ENCODE measurements at regions not wholly inside any gene's neighbourhood (a gene's known extent, or its start where the extent isn't known, plus 50 kb on each side); places are given as distances from the start of the nearest gene placed in this dataset.

DNA sequence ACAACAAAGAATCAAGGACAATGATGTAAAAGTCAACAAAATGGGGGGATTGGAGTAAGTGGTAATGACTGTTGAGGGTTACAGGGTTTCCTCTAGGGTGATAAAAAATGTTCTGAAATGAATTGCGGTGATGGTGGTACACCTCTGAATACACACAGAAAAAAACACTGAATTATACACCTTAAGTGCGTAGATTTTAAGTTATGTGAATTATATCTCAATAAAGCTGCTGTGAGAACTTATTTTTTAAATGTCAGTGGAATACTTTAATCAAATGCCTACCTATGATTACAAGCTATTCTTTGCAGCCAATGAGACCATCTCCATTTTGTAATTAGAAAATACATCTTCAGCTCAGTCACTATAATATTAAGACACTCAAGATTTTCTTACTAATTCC lies 53.5 kb downstream of the ZNF608 start:
- Histone ChIP-seq H3K4me3 (ENCODE audit: low read length) (no peak overlapping the region), H3K27ac (ENCODE audit: low read length) (no peak overlapping the region), H3K9me3 (ENCODE audit: control insufficient read depth, insufficient read depth, low read length) (no peaks in the 10 kb centered on the region), H3K27me3 (ENCODE audit: control insufficient read depth, insufficient read depth, low read length) (no peaks in the 10 kb centered on the region), H3K36me3 (ENCODE audit: control insufficient read depth, insufficient read depth, low read length) (no peaks in the 10 kb centered on the region; the same call in 1 of the 2 replicates), H3K4me1 (ENCODE audit: control insufficient read depth, insufficient read depth, low read length) (no peaks in the 10 kb centered on the region)
- WGBS (ENCODE audit: insufficient coverage, insufficient read length) = no CpG with 5 or more reads among the region's 2 CpGs
- no peak for DNase-seq (ENCODE audit: low read depth, low spot score)

DNA sequence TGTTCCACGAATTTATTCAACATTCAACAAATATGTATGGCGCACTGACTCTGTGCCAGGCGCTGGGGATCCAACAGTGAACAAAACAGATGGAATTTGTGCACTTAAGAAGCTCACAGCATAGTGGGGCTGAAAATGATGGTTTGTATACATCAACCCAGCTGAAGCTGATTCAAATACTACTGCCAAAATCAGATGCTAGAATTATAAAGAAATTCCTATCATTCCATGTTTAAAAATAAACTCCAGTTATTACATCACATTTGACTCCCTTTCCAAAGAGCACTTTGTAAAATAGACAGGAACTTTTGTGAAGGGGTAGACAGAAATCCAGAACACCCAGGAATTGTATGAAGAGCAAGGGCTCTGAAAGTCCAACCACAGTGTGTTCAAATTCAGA lies 54.1 kb downstream of the ZNF608 start:
- DNase-seq (ENCODE audit: low read depth, low spot score) = no peak
- Histone ChIP-seq H3K27ac (ENCODE audit: low read length) (no peak overlapping the region), H3K9me3 (ENCODE audit: control insufficient read depth, insufficient read depth, low read length) (no peaks in the 10 kb centered on the region), H3K27me3 (ENCODE audit: control insufficient read depth, insufficient read depth, low read length) (no peaks in the 10 kb centered on the region), H3K4me1 (ENCODE audit: control insufficient read depth, insufficient read depth, low read length) (no peaks in the 10 kb centered on the region), H3K4me3 (ENCODE audit: low read length) (no peak overlapping the region), H3K36me3 (ENCODE audit: control insufficient read depth, insufficient read depth, low read length) (no peaks in the 10 kb centered on the region; the same call in 1 of the 2 replicates)
- WGBS (ENCODE audit: insufficient coverage, insufficient read length) = no CpG with 5 or more reads among the region's 3 CpGs

DNA sequence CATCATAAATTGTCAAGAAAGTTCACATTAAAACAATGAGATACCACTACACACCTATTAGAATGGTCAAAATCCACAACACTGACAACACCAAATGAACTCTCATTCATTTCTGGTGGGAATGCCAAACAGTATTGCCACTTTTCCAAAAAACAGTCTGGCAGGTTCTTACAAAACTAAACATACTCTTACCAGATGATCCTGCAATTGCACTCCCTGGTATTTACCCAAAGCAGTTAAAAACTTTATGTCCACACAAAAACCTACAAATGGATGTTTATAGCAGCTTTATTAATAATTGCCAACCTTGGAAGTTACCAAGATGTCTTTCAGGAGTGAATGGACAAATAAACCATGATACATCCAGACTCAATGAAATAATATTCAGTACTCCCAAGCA lies 56.8 kb downstream of the ZNF608 start:
- no peaks in the 10 kb centered on the region for H3K27me3 ChIP-seq (ENCODE audit: control insufficient read depth, insufficient read depth, low read length)
- H3K27ac ChIP-seq (ENCODE audit: low read length) = no peak overlapping the region
- H3K4me1 ChIP-seq (ENCODE audit: control insufficient read depth, insufficient read depth, low read length) = no peaks in the 10 kb centered on the region
- no peaks in the 10 kb centered on the region for H3K9me3 ChIP-seq (ENCODE audit: control insufficient read depth, insufficient read depth, low read length)
- no peak for DNase-seq (ENCODE audit: low read depth, low spot score)
- no peak overlapping the region for H3K4me3 ChIP-seq (ENCODE audit: low read length)
- H3K36me3 ChIP-seq (ENCODE audit: control insufficient read depth, insufficient read depth, low read length) = no peaks in the 10 kb centered on the region; the same call in 1 of the 2 replicates

DNA sequence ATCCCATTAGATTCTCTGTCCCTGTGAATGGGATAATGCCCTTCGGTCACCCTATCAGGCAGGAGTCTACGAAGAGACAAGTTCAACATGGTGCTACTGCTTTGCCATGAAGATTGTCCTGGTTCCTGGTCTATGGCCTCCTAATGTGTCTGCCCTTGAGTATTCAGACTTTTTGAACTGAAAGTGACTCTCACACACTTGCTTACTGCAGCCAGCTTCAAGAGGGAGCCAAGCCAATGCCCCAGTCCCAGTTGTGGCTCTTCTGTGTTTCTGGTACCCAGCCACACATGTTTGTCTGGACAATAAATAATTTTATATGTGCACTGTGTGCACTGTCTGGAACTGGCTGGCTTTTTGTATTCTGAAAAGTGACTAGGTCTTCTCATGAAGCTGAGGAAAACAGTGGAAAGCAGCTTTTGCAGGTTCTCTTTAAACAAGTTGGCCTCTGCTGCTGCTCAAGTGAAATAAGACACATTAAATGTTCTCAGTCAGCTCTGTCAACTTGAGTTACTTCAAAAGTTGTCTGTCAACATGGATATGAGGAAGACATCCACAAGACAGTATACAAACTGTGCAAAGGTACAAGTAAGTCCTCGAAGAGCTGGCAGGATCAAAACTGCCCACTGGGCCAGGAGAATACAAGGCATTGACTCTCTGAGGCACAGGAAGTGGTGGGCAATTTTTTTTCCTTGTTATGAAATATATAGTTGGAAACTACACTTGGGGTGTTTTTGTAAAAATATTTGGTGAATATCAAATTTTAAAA lies 60.0 kb downstream of the ZNF608 start:
- DNase-seq (ENCODE audit: low read depth, low spot score) = no peak
- no peak overlapping the region for H3K27ac ChIP-seq (ENCODE audit: low read length)
- no peak overlapping the region for H3K4me3 ChIP-seq (ENCODE audit: low read length)
- no CpG with 5 or more reads among the region's 3 CpGs for WGBS (ENCODE audit: insufficient coverage, insufficient read length)
- no peaks in the 10 kb centered on the region for H3K9me3 ChIP-seq (ENCODE audit: control insufficient read depth, insufficient read depth, low read length)
- no peaks in the 10 kb centered on the region; the same call in 1 of the 2 replicates for H3K36me3 ChIP-seq (ENCODE audit: control insufficient read depth, insufficient read depth, low read length)
- H3K27me3 ChIP-seq (ENCODE audit: control insufficient read depth, insufficient read depth, low read length) = no peaks in the 10 kb centered on the region
- no peaks in the 10 kb centered on the region for H3K4me1 ChIP-seq (ENCODE audit: control insufficient read depth, insufficient read depth, low read length)

DNA sequence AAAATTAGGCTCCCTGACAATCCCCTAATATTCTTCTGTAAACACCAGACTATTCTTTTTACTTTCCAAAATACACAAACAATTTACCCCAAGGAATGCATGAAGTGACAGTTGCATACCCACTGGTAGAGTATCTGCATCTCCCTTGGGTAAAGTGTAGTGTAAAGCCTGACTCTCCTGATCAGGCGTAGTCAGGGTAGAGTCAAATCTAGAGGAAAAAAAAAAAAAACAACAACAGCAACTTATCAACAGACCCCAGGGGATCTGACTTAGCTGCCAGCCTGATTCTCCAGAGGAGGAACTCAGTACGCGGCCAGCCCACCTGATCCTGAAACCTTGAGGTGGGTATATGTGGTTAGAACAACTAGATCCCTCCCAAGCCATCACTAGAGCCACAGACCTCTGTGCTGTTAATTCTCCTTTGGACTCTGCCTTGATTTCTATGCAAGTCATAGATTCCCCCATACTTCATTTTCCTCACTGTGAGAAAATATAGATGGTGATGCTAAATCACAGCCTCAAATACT lies 61.0 kb downstream of the ZNF608 start:
- H3K9me3 ChIP-seq (ENCODE audit: control insufficient read depth, insufficient read depth, low read length) = no peaks in the 10 kb centered on the region
- H3K4me1 ChIP-seq (ENCODE audit: control insufficient read depth, insufficient read depth, low read length) = no peaks in the 10 kb centered on the region
- no peaks in the 10 kb centered on the region for H3K27me3 ChIP-seq (ENCODE audit: control insufficient read depth, insufficient read depth, low read length)
- no peaks in the 10 kb centered on the region; the same call in 1 of the 2 replicates for H3K36me3 ChIP-seq (ENCODE audit: control insufficient read depth, insufficient read depth, low read length)
- no peak for DNase-seq (ENCODE audit: low read depth, low spot score)
- no peak overlapping the region for H3K4me3 ChIP-seq (ENCODE audit: low read length)
- no peak overlapping the region for H3K27ac ChIP-seq (ENCODE audit: low read length)
- no CpG with 5 or more reads among the region's 3 CpGs for WGBS (ENCODE audit: insufficient coverage, insufficient read length)

DNA sequence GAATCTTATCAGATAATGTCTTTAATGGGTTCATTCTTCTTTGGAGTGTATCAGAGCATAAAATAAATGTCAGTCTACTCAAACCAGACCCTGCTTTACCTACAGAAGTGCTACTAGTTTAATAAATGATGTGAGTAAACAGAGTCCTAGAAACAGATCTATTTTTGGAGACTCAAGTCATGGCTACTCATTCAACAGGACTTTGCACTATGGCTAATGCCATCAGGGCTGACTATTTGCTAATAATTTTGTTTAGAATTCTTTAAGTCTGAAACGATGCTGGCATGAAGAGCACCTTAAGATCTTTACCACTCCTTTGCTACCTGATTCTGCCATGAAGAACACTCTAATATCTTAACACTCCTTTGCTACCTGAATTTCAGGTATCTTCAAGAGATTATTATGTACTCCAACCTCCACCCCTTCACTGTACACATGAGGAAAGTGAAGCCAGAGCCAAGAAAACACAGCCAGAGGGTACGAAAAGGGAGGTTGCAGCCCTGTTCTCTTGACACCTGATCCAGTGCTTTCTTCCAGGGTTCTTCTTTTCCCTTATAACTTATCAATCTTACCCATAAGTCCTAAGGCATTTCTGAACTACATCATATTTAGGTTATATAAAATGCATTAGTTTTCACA lies 62.4 kb downstream of the ZNF608 start:
- H3K4me3 ChIP-seq (ENCODE audit: low read length) = no peak overlapping the region
- H3K9me3 ChIP-seq (ENCODE audit: control insufficient read depth, insufficient read depth, low read length) = no peaks in the 10 kb centered on the region
- H3K4me1 ChIP-seq (ENCODE audit: control insufficient read depth, insufficient read depth, low read length) = 0 out of 2 replicates have a peak, but pooled peaks cover 2% of the 10 kb centered on the region
- no CpG with 5 or more reads among the region's 2 CpGs for WGBS (ENCODE audit: insufficient coverage, insufficient read length)
- H3K36me3 ChIP-seq (ENCODE audit: control insufficient read depth, insufficient read depth, low read length) = no peaks in the 10 kb centered on the region
- DNase-seq (ENCODE audit: low read depth, low spot score) = no peak
- no peaks in the 10 kb centered on the region for H3K27me3 ChIP-seq (ENCODE audit: control insufficient read depth, insufficient read depth, low read length)
- H3K27ac ChIP-seq (ENCODE audit: low read length) = no peak overlapping the region

DNA sequence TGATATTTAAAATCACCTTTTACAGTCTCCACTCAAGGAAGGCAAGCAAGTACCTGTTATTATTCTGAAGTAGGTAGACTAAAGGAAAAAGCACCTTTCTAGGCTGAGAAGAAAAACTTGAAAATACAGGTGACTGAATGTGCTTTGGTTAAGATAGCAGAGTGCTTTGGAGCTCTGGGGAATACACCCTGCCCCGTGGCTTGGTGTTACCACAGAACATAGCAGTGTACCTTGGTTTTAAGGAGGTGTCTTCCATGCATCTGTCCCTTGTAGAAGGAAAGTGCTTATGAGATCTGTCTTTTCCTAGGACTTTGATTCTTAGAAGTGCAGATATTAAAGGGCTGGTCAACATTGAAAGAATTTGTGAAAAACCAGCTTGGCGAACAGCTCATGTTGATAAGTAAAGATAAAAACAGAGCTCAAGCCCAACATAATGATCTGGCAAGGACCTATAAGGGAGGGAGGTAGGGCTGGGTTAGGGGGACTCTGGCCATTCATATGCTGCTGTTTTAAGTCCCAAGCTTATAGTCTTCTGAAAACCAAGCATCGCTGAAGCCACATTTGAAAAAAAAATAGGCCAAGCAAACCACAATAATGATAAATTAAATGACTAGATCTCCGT lies 66.8 kb downstream of the ZNF608 start:
- DNase-seq (ENCODE audit: low read depth, low spot score) = no peak
- no peaks in the 10 kb centered on the region for H3K9me3 ChIP-seq (ENCODE audit: control insufficient read depth, insufficient read depth, low read length)
- H3K27me3 ChIP-seq (ENCODE audit: control insufficient read depth, insufficient read depth, low read length) = no peaks in the 10 kb centered on the region
- H3K36me3 ChIP-seq (ENCODE audit: control insufficient read depth, insufficient read depth, low read length) = no peaks in the 10 kb centered on the region
- no peak overlapping the region for H3K4me3 ChIP-seq (ENCODE audit: low read length)
- WGBS (ENCODE audit: insufficient coverage, insufficient read length) = no CpG with 5 or more reads among the region's 4 CpGs
- H3K4me1 ChIP-seq (ENCODE audit: control insufficient read depth, insufficient read depth, low read length) = peaks cover 5% of the 10 kb centered on the region; the same call in 1 of the 2 replicates
- no peak overlapping the region for H3K27ac ChIP-seq (ENCODE audit: low read length)

DNA sequence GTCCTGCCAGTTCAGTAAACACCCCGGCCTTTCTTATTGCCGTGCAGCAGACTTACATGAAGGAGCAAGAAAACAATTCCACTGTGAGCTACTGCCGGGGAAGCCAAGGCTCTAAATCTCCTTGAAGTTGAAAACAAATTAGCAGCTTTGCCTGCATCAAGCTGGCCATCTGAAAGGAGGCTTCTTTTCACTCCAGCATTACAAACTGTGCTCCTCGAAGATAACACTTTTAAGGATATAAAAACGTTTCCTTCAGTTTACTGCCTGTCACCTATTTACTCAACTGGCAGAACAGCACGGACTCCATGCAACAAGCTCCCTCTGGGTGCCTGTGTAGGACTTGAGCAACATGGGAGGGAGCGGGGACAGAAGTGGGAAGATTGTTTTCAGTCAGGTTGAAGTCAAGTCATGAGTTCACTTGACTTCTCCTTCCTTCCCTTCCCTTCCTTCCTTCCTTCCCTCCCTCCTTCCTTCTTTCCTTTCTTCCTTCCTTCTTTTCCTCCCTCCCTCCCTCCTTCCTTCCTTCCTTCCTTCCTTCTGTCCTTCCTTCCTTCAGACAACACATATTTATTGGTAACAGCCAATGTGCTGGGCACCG lies 67.4 kb downstream of the ZNF608 start:
- DNase-seq (ENCODE audit: low read depth, low spot score) = no peak
- H3K4me3 ChIP-seq (ENCODE audit: low read length) = no peak overlapping the region

DNA sequence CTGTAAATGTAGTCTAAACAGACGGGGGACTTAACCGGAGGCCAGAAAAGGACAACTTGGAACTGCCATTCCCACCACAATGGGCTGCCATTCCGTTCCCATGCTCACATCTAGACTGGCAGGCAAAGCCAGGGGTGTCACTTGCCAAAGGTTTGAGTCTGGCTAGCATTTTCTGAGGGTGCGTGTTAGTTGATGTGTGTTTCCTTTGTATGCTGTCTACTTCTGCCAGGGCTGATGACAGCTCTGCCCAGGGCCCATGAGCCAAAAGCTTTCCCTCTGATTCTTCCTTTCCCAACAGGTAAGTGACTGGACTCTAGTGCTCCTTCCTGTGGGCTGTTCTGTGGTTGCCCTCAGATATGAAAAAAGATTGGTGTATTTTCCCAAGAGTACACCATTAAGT lies 68.0 kb downstream of the ZNF608 start:
- WGBS (ENCODE audit: insufficient coverage, insufficient read length) = no CpG with 5 or more reads among the region's 4 CpGs
- DNase-seq (ENCODE audit: low read depth, low spot score) = no peak
- Histone ChIP-seq H3K4me1 (ENCODE audit: control insufficient read depth, insufficient read depth, low read length) (peaks cover 5% of the 10 kb centered on the region; the same call in 1 of the 2 replicates), H3K27ac (ENCODE audit: low read length) (no peak overlapping the region), H3K27me3 (ENCODE audit: control insufficient read depth, insufficient read depth, low read length) (no peaks in the 10 kb centered on the region), H3K4me3 (ENCODE audit: low read length) (no peak overlapping the region), H3K36me3 (ENCODE audit: control insufficient read depth, insufficient read depth, low read length) (no peaks in the 10 kb centered on the region), H3K9me3 (ENCODE audit: control insufficient read depth, insufficient read depth, low read length) (no peaks in the 10 kb centered on the region)

More for the DNA sequence above, 67.4 kb downstream of the ZNF608 start:
- H3K9me3 ChIP-seq (ENCODE audit: control insufficient read depth, insufficient read depth, low read length) = no peaks in the 10 kb centered on the region
- peaks cover 5% of the 10 kb centered on the region; the same call in 1 of the 2 replicates for H3K4me1 ChIP-seq (ENCODE audit: control insufficient read depth, insufficient read depth, low read length)
- no peak overlapping the region for H3K27ac ChIP-seq (ENCODE audit: low read length)
- H3K27me3 ChIP-seq (ENCODE audit: control insufficient read depth, insufficient read depth, low read length) = no peaks in the 10 kb centered on the region
- no peaks in the 10 kb centered on the region for H3K36me3 ChIP-seq (ENCODE audit: control insufficient read depth, insufficient read depth, low read length)
- no CpG with 5 or more reads among the region's 8 CpGs for WGBS (ENCODE audit: insufficient coverage, insufficient read length)

Measured in iPS DF 6.9 (cell line).